Mammary epithelial cell (primary cell): ENCODE measurements at regions not wholly inside any gene's neighbourhood (a gene's known extent, or its start where the extent isn't known, plus 50 kb on each side); places are given as distances from the start of the nearest gene placed in this dataset.
"Not testable (repeated sequence)": the region's sequence is repeated elsewhere in the genome, so short reads cannot be mapped to it uniquely, and the experiment has no call there.

ENCODE experiments used
- EZH2 ChIP-seq: IDR thresholded peaks from 2 replicates; pipeline ENCODE4 v1.6.1; 2012; ENCODE audit warnings: low read length, inconsistent platforms, borderline replicate concordance
- TF ChIP-seq, protein P1 (sequence below), 2 donors: IDR thresholded peaks in 1 of 2; conservative IDR thresholded peaks in 1 of 2; 2 replicates each; pipeline ENCODE4 v1.5.1; 2011 to 2012; ENCODE audit warnings: inconsistent platforms in 2 of 2, low read length in 2 of 2, mild to moderate bottlenecking in 2 of 2, control low read depth in 1 of 2, low read depth in 1 of 2; ENCODE audit not compliant: insufficient read depth in 1 of 2; ENCODE audit errors: extremely low read depth in 1 of 2

GRCh38 chr20:25797062-25797461 is 100.4 kb upstream of the ZNF337 start:
- TF ChIP-seq, protein P1, sequence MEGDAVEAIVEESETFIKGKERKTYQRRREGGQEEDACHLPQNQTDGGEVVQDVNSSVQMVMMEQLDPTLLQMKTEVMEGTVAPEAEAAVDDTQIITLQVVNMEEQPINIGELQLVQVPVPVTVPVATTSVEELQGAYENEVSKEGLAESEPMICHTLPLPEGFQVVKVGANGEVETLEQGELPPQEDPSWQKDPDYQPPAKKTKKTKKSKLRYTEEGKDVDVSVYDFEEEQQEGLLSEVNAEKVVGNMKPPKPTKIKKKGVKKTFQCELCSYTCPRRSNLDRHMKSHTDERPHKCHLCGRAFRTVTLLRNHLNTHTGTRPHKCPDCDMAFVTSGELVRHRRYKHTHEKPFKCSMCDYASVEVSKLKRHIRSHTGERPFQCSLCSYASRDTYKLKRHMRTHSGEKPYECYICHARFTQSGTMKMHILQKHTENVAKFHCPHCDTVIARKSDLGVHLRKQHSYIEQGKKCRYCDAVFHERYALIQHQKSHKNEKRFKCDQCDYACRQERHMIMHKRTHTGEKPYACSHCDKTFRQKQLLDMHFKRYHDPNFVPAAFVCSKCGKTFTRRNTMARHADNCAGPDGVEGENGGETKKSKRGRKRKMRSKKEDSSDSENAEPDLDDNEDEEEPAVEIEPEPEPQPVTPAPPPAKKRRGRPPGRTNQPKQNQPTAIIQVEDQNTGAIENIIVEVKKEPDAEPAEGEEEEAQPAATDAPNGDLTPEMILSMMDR (conservative IDR thresholded peaks at IDR 0.05 in 1 of 2, IDR thresholded peaks at IDR 0.05 in 1 of 2; ENCODE audit: extremely low read depth in 1 of 2, insufficient read depth in 1 of 2, low read depth in 1 of 2, low read length in 2 of 2), result not testable (repeated sequence)
- TF ChIP-seq EZH2, result not testable (repeated sequence)
